ENCODE measurements at regions not wholly inside any gene's neighbourhood (a gene's known extent, or its start where the extent isn't known, plus 50 kb on each side); places are given as distances from the start of the nearest gene placed in this dataset.

DNA sequence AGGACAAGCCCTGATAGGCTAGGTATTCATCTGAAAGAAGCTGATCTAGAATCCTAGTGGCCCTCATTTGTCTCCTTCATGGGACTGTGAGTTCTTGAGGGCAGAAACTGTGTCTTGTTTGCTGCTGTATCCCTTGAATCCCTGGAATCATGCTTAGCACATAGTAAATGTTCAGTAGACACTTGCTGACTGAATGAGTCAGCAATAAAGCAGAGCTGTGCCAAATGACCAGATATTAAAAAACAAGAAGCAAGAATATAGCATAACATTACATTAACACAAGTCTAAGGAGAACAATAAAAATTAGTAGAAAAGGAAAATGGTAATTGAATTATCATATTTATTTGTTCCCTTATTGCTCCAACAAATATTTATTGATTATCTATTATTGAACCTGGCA is 420.5 kb downstream of the ZSWIM6 start:
- TF ChIP-seq GATA2 (IDR thresholded peaks at IDR 0.05; ENCODE audit: low read depth, low read length) = no peak
- TF ChIP-seq GATA3 (IDR thresholded peaks at IDR 0.05; ENCODE audit: low read depth, low read length) = no peak
